WERI-Rb-1 (cell line): ENCODE measurements at regions not wholly inside any gene's neighbourhood (a gene's known extent, or its start where the extent isn't known, plus 50 kb on each side); places are given as distances from the start of the nearest gene placed in this dataset.
A peak's percentile ranks its signal among the peaks of the same experiment; 100 is the strongest.

ENCODE experiments used
- DNase-seq: peaks from one replicate; pipeline ENCODE4 v3.0.0-alpha.2; 2020
- H3K27ac ChIP-seq: fragments of 250-450 bp; sonication (Bioruptor Pico); 2 replicates; pipeline ENCODE4 v1.5.1; 2020; ENCODE audit warnings: mild to moderate bottlenecking, moderate library complexity
- H3K27me3 ChIP-seq: fragments of 250-450 bp; sonication (Bioruptor Pico); 2 replicates; pipeline ENCODE4 v1.5.1; 2021; ENCODE audit warnings: mild to moderate bottlenecking, low read depth, moderate library complexity; ENCODE audit not compliant: insufficient read depth, severe bottlenecking
- H3K36me3 ChIP-seq: fragments of 250-450 bp; sonication (Bioruptor Pico); 2 replicates; pipeline ENCODE4 v1.5.1; 2020; ENCODE audit warnings: mild to moderate bottlenecking, moderate library complexity
- H3K4me3 ChIP-seq: 2 replicates; pipeline ENCODE4 v1.5.1; 2011; ENCODE audit warnings: low read depth, mild to moderate bottlenecking, control low read depth, low read length
- H3K9me3 ChIP-seq: fragments of 250-450 bp; sonication (Bioruptor Pico); 2 replicates; pipeline ENCODE4 v1.5.1; 2021; ENCODE audit warnings: mild to moderate bottlenecking, moderate library complexity; ENCODE audit not compliant: severe bottlenecking
- TF ChIP-seq, protein P1 (sequence below): IDR thresholded peaks from 2 replicates; pipeline ENCODE4 v1.5.1; 2011; ENCODE audit warnings: low read depth, mild to moderate bottlenecking, control low read depth, inconsistent platforms, low read length

GRCh38 chr2:139949242-139949972 is 1169.2 kb upstream of the NXPH2 start:
- no peaks in the 10 kb centered on the region for H3K27me3 ChIP-seq

GRCh38 chr2:139946690-139947089 is 1166.5 kb upstream of the NXPH2 start:
- H3K4me3 ChIP-seq, result no peak overlapping the region
- no peaks in the 10 kb centered on the region for H3K36me3 ChIP-seq
- no peaks in the 10 kb centered on the region for H3K9me3 ChIP-seq
- no peaks in the 10 kb centered on the region for H3K27me3 ChIP-seq
- no peak overlapping the region for H3K27ac ChIP-seq
- TF ChIP-seq, protein P1, sequence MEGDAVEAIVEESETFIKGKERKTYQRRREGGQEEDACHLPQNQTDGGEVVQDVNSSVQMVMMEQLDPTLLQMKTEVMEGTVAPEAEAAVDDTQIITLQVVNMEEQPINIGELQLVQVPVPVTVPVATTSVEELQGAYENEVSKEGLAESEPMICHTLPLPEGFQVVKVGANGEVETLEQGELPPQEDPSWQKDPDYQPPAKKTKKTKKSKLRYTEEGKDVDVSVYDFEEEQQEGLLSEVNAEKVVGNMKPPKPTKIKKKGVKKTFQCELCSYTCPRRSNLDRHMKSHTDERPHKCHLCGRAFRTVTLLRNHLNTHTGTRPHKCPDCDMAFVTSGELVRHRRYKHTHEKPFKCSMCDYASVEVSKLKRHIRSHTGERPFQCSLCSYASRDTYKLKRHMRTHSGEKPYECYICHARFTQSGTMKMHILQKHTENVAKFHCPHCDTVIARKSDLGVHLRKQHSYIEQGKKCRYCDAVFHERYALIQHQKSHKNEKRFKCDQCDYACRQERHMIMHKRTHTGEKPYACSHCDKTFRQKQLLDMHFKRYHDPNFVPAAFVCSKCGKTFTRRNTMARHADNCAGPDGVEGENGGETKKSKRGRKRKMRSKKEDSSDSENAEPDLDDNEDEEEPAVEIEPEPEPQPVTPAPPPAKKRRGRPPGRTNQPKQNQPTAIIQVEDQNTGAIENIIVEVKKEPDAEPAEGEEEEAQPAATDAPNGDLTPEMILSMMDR, result peak; percentile 42
- DNase-seq, result peak; percentile 11

More at GRCh38 chr2:139949242-139949972, 1169.2 kb upstream of the NXPH2 start:
- Histone ChIP-seq H3K36me3 (no peaks in the 10 kb centered on the region), H3K27ac (no peak overlapping the region), H3K4me3 (no peak overlapping the region), H3K9me3 (no peaks in the 10 kb centered on the region)
- DNase-seq, result no peak
- TF ChIP-seq, protein P1, result no peak

DNA sequence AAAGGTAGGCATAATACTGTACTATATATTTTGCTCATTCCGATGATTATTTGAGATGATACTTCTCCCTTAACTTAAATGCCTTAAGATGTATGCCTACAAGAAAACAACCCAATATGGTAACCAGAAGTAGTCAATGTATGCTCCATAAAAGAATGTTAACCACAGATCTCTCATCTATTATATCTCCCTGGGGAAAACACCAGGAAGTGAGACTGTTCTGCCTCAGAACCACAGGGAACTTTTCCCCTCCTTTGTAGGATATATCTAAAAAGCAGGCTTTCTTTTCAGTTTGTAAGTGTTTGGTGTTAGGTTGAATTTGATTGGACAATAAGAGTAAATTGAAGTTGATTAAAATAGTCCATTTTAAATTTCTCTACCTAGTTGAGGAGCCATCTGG is 1160.5 kb upstream of the NXPH2 start:
- Histone ChIP-seq H3K27me3 (no peaks in the 10 kb centered on the region), H3K4me3 (no peak overlapping the region), H3K27ac (no peak overlapping the region), H3K36me3 (no peaks in the 10 kb centered on the region), H3K9me3 (peaks cover 2% of the 10 kb centered on the region)
- no peak for DNase-seq
- TF ChIP-seq, protein P1, result no peak

DNA sequence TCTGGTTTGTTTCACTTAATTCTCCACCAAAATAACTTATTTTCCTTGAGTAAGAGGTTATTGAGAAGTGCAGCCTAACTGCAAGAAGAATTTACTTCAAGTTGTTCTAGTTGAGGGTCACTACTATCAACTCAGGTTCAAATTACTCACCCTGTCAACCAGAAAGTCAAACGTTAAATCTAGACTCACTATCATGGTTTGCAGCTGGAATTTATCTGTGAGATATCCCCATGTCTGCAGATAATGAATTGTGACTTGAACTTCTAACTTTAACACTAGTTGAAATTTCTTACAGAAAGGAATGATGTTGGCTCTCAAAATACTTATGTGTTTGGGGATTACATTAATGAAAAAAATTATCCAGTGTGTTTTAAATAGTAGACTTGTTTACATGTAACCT is 1145.7 kb upstream of the NXPH2 start:
- Histone ChIP-seq H3K4me3 (no peak overlapping the region), H3K9me3 (no peaks in the 10 kb centered on the region), H3K36me3 (no peaks in the 10 kb centered on the region), H3K27me3 (no peaks in the 10 kb centered on the region), H3K27ac (no peak overlapping the region)
- DNase-seq, result no peak
- TF ChIP-seq, protein P1, result no peak

DNA sequence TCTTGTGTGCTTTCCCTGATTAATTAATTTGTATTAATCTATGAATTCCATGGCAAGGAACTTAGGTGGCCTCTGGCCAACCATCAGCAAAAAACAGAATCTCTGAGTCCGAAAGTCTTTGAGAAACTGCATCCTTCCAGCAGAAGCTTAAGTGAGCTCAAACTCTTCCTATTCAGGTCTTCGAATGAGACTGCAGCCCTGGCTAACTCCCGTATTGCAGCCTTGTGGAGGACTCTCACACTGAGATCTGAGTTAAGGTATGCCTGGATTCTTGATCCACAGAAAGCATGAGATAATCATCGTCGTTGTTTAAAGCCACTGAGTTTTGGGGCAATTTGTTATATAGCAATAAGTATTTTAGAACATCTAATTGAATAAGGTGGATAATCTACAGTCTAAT is 1143.9 kb upstream of the NXPH2 start:
- Histone ChIP-seq H3K4me3 (no peak overlapping the region), H3K9me3 (no peaks in the 10 kb centered on the region), H3K27ac (no peak overlapping the region), H3K36me3 (no peaks in the 10 kb centered on the region), H3K27me3 (no peaks in the 10 kb centered on the region)
- no peak for DNase-seq
- TF ChIP-seq, protein P1, result no peak

GRCh38 chr2:139918982-139919381 is 1138.8 kb upstream of the NXPH2 start:
- Histone ChIP-seq H3K9me3 (no peaks in the 10 kb centered on the region), H3K27ac (no peak overlapping the region), H3K4me3 (no peak overlapping the region), H3K36me3 (no peaks in the 10 kb centered on the region), H3K27me3 (no peaks in the 10 kb centered on the region)
- no peak for DNase-seq
- TF ChIP-seq, protein P1, result no peak
